LNCAP (cell line): ENCODE measurements at regions not wholly inside any gene's neighbourhood (a gene's known extent, or its start where the extent isn't known, plus 50 kb on each side); places are given as distances from the start of the nearest gene placed in this dataset.

Experiments used
- TF ChIP-seq, protein P1 (sequence below): fragments of 450-650 bp; IDR thresholded peaks from 2 replicates; pipeline ENCODE4 v1.5.1; 2017; ENCODE audit warnings: mild to moderate bottlenecking

DNA sequence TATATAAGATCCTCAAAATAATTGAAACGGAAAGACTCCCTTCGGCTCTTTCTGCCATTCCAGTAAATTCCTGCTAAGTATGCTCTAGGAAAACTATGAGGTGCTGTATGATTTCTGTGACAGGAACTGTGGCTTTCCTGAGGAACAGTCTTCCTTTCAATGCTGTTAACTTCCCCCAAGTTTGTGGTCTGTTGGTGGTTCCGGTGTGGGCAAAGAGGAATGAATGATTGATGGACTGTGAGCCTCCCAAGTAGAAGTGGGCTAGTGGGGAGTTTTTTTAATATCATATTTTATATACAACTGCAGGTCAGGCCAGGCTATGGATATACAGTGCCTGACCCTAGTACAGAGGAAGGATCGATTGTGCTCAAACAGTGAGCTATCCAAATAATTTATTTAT lies 560.7 kb upstream of the RBFOX1 start:
- TF ChIP-seq, protein P1, sequence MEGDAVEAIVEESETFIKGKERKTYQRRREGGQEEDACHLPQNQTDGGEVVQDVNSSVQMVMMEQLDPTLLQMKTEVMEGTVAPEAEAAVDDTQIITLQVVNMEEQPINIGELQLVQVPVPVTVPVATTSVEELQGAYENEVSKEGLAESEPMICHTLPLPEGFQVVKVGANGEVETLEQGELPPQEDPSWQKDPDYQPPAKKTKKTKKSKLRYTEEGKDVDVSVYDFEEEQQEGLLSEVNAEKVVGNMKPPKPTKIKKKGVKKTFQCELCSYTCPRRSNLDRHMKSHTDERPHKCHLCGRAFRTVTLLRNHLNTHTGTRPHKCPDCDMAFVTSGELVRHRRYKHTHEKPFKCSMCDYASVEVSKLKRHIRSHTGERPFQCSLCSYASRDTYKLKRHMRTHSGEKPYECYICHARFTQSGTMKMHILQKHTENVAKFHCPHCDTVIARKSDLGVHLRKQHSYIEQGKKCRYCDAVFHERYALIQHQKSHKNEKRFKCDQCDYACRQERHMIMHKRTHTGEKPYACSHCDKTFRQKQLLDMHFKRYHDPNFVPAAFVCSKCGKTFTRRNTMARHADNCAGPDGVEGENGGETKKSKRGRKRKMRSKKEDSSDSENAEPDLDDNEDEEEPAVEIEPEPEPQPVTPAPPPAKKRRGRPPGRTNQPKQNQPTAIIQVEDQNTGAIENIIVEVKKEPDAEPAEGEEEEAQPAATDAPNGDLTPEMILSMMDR = no peak

DNA sequence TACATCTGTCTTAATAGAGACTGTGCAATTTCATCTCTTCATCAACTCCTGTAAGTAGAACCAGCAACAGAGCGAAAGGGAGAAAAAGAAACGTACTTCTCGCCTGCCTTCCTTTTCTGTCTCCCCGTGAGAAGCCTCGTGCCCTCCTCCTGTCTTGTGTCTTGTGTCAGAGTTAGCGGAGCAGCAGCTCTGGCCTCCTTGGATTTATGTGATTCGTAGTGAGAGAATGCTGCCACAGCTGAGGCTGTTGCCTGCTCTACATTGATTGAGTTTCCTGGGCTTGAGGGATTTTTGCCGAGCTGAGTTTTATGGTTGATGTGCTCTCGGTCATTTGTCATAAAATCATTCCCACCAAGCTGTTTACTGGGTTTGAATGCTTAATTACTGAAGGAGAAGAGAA lies 579.1 kb upstream of the RBFOX1 start:
- TF ChIP-seq, protein P1 = no peak

DNA sequence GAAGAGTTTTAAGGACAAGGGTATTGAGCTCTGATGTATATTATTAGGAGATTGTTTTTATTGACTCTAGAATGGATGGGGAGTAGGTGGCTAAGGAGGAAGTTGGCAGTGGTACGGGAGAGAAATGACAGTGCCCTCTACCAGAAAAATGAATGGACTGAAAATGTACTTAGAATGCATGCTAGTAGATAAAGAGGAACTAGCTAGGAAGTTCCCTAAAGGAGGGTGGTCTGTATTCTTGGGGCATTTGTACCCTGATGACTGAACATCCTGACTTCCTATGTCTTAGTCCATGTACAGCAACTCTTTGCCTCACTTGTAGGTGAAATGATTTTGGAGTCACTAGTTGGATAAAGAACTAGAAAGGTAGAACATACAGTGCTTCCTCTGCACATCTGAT lies 581.5 kb upstream of the RBFOX1 start:
- TF ChIP-seq, protein P1 = no peak

DNA sequence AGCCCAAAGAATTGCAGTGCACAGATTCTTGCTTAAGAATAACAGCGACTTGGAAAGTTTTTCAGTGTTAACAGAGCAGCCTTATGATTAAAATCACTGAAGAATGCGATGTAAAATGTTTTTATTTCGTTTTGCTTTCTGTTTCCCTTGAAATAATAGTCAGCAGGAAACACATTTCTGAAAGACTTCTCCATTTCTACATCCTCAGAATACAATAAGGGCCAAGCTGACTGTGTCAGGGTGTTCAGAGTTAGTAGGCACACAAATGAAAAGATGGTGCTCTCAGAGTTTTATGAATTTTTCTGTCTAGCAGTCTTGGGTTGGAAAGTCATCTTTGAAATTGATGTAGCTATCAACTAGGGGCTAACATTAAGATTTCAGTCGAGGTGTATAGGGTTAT lies 582.9 kb upstream of the RBFOX1 start:
- TF ChIP-seq, protein P1 = no peak

DNA sequence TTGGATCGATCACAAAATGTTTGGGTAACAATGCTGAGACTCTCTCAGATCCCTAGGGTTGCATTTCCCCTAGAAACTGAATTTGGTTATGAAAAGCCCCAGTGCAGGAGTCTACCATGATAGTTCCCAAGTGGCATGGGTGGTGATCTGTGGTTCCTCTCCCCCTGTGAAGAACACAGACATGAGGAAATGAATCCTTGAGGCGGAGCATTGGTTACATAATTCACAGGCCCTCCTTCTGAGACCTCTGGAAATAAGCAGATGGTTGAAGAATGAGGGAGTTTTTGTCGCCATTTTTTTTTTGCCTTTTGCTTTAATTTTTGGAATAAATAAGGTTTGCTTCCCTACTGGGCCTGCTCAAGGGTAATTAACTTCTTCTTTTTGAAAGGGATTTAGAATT lies 597.0 kb upstream of the RBFOX1 start:
- TF ChIP-seq, protein P1 = no peak

DNA sequence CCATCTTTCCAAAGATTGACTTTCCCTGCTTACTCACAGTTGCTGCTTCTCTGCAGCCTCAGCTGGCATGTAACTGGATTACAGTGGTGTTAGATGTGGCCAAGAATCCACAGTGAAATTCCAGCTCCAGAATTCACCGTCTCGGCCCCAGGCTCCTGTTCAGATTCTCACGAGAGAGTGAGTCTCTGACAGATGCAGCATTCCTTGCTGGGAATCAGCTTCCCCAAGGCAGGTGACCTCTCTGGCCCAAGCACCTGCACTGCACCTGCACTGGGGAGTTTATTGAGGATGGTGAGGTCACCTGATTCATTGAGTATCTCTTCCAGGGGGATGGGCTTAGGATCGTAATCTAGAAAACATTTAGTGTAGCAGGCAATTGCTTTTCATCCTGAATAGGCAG lies 600.5 kb upstream of the RBFOX1 start:
- TF ChIP-seq, protein P1 = no peak

DNA sequence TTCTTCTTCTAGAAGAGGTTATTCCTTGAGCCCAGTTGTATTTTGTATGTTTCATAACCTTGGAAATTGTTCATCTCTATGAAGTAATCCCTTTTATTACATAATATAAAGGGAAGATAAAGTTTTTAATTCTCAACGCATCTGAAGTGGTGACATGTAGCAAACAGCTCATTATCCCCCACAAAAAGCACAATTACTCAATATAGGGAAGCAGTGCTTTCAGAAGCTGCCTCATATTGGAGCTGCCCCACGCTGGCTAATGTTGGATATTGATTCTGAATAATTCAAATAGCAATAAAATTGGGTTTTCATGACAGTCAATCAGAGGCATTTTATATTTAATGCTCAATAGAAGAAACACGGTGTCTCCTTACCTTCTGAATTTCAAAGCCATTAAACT lies 604.3 kb upstream of the RBFOX1 start:
- TF ChIP-seq, protein P1 = no peak

DNA sequence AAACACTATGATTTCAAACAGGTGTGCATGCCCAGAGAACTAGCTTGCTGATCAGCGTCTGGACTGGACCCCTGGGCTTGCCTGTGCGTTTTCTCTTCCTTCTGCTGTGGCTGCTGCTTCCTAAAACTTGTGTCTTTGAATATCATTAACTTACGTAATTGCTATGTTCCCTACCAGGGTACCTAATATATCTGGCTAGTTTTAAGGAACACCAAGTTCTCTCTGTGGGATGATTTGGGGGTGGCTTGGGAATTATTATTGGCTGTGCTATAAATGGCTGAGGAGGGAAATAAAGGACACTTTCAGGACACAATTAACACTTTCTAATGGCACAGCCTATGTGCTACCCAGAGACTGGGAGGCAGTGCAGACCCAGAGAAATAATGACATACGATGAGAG lies 606.0 kb upstream of the RBFOX1 start:
- TF ChIP-seq, protein P1 = no peak
